MM.1S (cell line): ENCODE measurements at regions not wholly inside any gene's neighbourhood (a gene's known extent, or its start where the extent isn't known, plus 50 kb on each side); places are given as distances from the start of the nearest gene placed in this dataset.

Experiments
- EZH2 ChIP-seq: fragments of 300-600 bp; sonication (generic); optimal IDR thresholded peaks from 2 replicates; pipeline ENCODE3; 2017; ENCODE audit warnings: low read depth, mild to moderate bottlenecking, antibody characterized with exemption, low read length, mixed read lengths
- EZH2phosphoT487 ChIP-seq: fragments of 300-600 bp; sonication (generic); IDR thresholded peaks from 2 replicates; pipeline ENCODE4 v1.6.1; 2018; ENCODE audit warnings: antibody characterized with exemption, low read length
- TF ChIP-seq, protein P1 (sequence below): fragments of 300-600 bp; sonication (generic); IDR thresholded peaks from 2 replicates; pipeline ENCODE4 v1.5.1; 2016; ENCODE audit warnings: antibody characterized with exemption, low read length, mixed read lengths

DNA sequence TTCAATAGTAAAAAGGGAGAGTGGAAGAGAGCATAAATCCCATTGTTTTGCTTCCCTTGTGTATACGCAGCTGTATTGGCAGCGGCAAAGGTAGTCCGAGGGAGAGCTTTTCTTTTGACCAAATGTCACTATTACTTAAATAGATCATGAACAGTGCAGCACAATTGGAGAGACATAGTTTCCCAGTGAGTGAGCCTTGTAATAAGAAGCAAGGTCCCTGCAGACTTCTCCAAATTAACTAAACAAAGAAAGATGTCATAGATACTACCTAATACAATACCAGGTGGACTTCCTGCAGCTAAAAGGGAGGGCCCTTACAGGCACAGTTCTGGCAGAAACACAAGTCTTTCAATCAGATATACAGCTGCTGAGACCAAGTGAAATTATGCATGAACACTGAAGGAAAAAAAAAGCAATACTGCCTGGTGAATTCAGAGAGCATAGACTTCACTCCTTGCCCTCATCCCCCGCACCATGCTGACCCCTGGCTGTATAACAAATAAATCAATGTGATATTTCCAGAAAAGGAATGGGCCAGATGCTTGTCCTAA is 404.7 kb upstream of the CDH2 start:
- TF ChIP-seq, protein P1, sequence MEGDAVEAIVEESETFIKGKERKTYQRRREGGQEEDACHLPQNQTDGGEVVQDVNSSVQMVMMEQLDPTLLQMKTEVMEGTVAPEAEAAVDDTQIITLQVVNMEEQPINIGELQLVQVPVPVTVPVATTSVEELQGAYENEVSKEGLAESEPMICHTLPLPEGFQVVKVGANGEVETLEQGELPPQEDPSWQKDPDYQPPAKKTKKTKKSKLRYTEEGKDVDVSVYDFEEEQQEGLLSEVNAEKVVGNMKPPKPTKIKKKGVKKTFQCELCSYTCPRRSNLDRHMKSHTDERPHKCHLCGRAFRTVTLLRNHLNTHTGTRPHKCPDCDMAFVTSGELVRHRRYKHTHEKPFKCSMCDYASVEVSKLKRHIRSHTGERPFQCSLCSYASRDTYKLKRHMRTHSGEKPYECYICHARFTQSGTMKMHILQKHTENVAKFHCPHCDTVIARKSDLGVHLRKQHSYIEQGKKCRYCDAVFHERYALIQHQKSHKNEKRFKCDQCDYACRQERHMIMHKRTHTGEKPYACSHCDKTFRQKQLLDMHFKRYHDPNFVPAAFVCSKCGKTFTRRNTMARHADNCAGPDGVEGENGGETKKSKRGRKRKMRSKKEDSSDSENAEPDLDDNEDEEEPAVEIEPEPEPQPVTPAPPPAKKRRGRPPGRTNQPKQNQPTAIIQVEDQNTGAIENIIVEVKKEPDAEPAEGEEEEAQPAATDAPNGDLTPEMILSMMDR, result no peak
- no peak for TF ChIP-seq EZH2
- no peak for TF ChIP-seq EZH2phosphoT487
